Stimulated activated memory B cell treated with anti-CD40 and anti-IgM and Interleukin-4, amounts not matched to agents 10 μg/mL and 1 μg/mL and 100 μg/mL, for 72 hours (primary cell): ENCODE measurements at regions not wholly inside any gene's neighbourhood (a gene's known extent, or its start where the extent isn't known, plus 50 kb on each side); places are given as distances from the start of the nearest gene placed in this dataset.
A peak's percentile ranks its signal among the peaks of the same experiment; 100 is the strongest.

Source experiments
- ATAC-seq: fragments of 150-1000 bp; cut with Tn5 transposase; 2 replicates; pipeline ENCODE4 v1.10.0; 2021
- H3K27ac Mint-ChIP-seq: one replicate; pipeline ENCODE4 v1.8.0; 2022; ENCODE audit warnings: mild to moderate bottlenecking, mixed read lengths
- H3K27me3 Mint-ChIP-seq: one replicate; pipeline ENCODE4 v1.8.0; 2022; ENCODE audit warnings: mixed read lengths
- H3K36me3 Mint-ChIP-seq: one replicate; pipeline ENCODE4 v1.8.0; 2022; ENCODE audit warnings: mixed read lengths
- H3K4me1 Mint-ChIP-seq: one replicate; pipeline ENCODE4 v1.8.0; 2022; ENCODE audit warnings: mixed read lengths
- H3K4me3 Mint-ChIP-seq: one replicate; pipeline ENCODE4 v1.8.0; 2022; ENCODE audit warnings: mild to moderate bottlenecking, moderate library complexity, mixed read lengths
- H3K9me3 Mint-ChIP-seq: one replicate; pipeline ENCODE4 v1.8.0; 2022; ENCODE audit warnings: mixed read lengths

- Mint-ChIP-seq H3K27ac (no peak overlapping the region), H3K9me3 (no peaks in the 10 kb centered on the region), H3K4me1 (no peaks in the 10 kb centered on the region), H3K36me3 (no peaks in the 10 kb centered on the region), H3K4me3 (no peak overlapping the region), H3K27me3 (no peaks in the 10 kb centered on the region)
- ATAC-seq, result no peak
Measured at GRCh38 chr12:46676797-46677520, 148.8 kb downstream of the SLC38A4 start.

GRCh38 chr12:46676396-46676795 is 149.4 kb downstream of the SLC38A4 start:
- Mint-ChIP-seq H3K9me3 (no peaks in the 10 kb centered on the region), H3K4me3 (no peak overlapping the region), H3K4me1 (no peaks in the 10 kb centered on the region), H3K36me3 (no peaks in the 10 kb centered on the region), H3K27me3 (no peaks in the 10 kb centered on the region), H3K27ac (no peak overlapping the region)
- ATAC-seq, result no peak

GRCh38 chr12:46675736-46676135 is 150.1 kb downstream of the SLC38A4 start:
- Mint-ChIP-seq H3K27ac (no peak overlapping the region), H3K27me3 (no peaks in the 10 kb centered on the region), H3K36me3 (no peaks in the 10 kb centered on the region), H3K4me1 (no peaks in the 10 kb centered on the region), H3K4me3 (no peak overlapping the region), H3K9me3 (no peaks in the 10 kb centered on the region)
- ATAC-seq, result no peak

GRCh38 chr12:46674800-46675199 is 151.0 kb downstream of the SLC38A4 start:
- Mint-ChIP-seq H3K27ac (no peak overlapping the region), H3K4me3 (no peak overlapping the region), H3K36me3 (peaks cover 8% of the 10 kb centered on the region), H3K27me3 (no peaks in the 10 kb centered on the region), H3K4me1 (no peaks in the 10 kb centered on the region), H3K9me3 (peaks cover 2% of the 10 kb centered on the region)
- ATAC-seq, result no peak

- no peaks in the 10 kb centered on the region for H3K27me3 Mint-ChIP-seq
- no peak overlapping the region for H3K4me3 Mint-ChIP-seq
- H3K9me3 Mint-ChIP-seq, result peaks cover 2% of the 10 kb centered on the region
- no peaks in the 10 kb centered on the region for H3K4me1 Mint-ChIP-seq
- no peak overlapping the region for H3K27ac Mint-ChIP-seq
- H3K36me3 Mint-ChIP-seq, result peaks cover 15% of the 10 kb centered on the region
- no peak for ATAC-seq
Measured at GRCh38 chr12:46674129-46674528, 151.7 kb downstream of the SLC38A4 start.

DNA sequence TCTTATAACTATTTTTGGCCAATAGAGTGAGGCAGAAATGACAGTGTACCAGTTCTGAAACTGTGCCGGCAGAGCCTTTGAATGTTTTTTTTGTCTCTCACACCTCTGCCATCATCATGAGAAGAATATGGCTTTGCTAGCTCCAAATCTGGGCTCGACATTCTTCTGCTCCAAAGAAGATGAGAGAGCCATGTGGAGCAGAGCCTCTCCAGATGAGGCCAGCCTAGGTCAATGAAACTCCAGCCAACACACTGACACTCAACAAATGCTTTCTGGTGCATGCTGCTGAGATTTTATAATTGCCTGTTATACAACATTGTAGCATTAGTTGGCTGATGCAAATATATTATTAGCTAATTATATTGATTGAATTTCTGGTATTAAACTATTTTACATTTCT is 154.7 kb downstream of the SLC38A4 start:
- H3K9me3 Mint-ChIP-seq, result peaks cover 2% of the 10 kb centered on the region
- no peaks in the 10 kb centered on the region for H3K27me3 Mint-ChIP-seq
- peaks cover 24% of the 10 kb centered on the region for H3K36me3 Mint-ChIP-seq
- ATAC-seq, result no peak
- H3K4me3 Mint-ChIP-seq, result no peak overlapping the region
- no peak overlapping the region for H3K27ac Mint-ChIP-seq
- no peaks in the 10 kb centered on the region for H3K4me1 Mint-ChIP-seq

DNA sequence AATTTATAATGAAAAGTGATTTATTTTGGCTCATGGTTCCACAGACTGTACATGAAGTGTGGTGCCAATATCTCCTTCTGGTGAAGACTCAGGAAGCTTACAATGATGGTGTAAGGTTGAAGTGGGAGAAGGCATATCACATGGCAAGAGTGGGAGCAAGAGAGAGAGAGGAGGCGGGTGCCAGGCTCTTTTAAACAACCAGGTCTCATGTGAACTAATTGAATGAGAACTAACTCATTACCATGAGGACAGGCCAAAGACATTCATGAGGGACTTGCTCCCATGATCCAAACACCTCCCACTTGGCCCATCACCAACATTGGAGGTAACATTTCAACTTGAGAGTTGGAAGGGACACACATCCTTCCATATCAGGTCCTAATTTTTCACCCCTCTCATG is 155.2 kb downstream of the SLC38A4 start:
- Mint-ChIP-seq H3K27ac (no peak overlapping the region), H3K4me3 (no peak overlapping the region), H3K9me3 (peaks cover 2% of the 10 kb centered on the region), H3K4me1 (no peaks in the 10 kb centered on the region), H3K27me3 (no peaks in the 10 kb centered on the region), H3K36me3 (peaks cover 24% of the 10 kb centered on the region)
- ATAC-seq, result no peak

DNA sequence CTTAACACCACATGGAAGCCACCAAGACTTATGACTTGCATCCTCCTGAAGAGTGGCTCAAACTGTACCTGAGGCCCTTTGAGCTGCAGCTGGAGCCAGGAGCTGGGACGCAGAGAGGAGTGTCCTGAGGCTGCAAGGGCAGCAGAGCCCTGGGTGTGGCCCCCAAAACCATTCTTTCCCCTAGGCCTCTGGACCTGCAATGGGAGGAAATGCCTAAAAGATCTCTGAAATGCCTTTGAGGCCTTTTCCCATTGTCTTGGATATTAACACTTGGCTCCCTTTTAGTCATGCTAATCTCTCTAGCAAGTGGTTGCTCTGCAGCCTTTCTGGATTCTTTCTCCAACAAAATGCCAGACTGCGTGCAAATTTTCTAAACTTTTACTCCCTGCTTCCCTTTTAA is 156.1 kb downstream of the SLC38A4 start:
- Mint-ChIP-seq H3K9me3 (peaks cover 2% of the 10 kb centered on the region), H3K36me3 (peaks cover 24% of the 10 kb centered on the region), H3K4me3 (no peak overlapping the region), H3K27ac (no peak overlapping the region), H3K4me1 (peaks cover 4% of the 10 kb centered on the region), H3K27me3 (no peaks in the 10 kb centered on the region)
- ATAC-seq, result no peak

DNA sequence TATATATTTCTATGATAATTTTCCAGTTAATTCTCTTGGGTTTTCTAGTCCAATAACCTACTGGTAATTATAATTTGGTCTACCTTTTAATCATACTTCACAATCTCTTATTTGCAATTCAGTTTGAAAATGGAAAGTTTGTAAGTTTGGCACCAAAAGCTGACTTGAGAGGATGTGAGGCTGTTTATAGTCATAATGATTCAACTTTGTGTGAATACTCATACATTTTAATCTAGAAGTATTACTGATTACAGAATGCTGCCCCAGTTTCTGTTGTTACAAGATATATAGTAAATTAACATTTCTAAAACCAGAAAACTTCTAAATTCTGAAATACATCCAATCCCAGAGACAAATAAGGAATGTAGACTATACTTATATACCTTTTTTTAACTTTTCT is 158.2 kb downstream of the SLC38A4 start:
- ATAC-seq, result no peak
- no peaks in the 10 kb centered on the region for H3K27me3 Mint-ChIP-seq
- no peak overlapping the region for H3K27ac Mint-ChIP-seq
- peaks cover 6% of the 10 kb centered on the region for H3K4me1 Mint-ChIP-seq
- no peak overlapping the region for H3K4me3 Mint-ChIP-seq
- peaks cover 2% of the 10 kb centered on the region for H3K9me3 Mint-ChIP-seq
- H3K36me3 Mint-ChIP-seq, result peaks cover 24% of the 10 kb centered on the region

DNA sequence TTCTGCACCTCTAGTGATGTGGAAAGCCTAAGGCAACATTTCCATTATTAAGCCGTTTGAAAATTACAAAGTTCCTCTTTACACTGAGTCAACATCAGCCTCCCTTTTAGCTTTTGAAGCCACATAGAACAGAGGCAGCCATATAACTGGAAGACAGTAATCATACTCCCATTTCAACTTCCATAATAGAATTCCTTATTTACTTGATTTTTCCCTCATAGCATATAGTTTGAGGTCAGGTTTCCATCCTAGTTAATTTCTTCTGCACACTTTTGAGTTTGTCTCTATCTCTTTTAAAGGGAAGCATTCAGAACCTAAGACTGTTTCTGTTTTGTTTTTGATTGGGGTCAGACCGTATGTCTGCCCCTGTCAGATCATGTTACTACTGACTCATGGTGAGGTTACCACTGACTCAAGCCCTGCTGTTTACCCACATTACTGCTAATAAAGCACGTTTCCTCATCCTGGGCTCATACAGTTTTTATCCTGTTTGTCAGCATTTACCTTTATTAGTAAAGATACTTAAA is 161.0 kb downstream of the SLC38A4 start:
- Mint-ChIP-seq H3K27me3 (no peaks in the 10 kb centered on the region), H3K4me1 (peaks cover 23% of the 10 kb centered on the region), H3K4me3 (no peak overlapping the region), H3K27ac (no peak overlapping the region), H3K36me3 (peaks cover 16% of the 10 kb centered on the region), H3K9me3 (no peaks in the 10 kb centered on the region)
- ATAC-seq, result peak; percentile 62

DNA sequence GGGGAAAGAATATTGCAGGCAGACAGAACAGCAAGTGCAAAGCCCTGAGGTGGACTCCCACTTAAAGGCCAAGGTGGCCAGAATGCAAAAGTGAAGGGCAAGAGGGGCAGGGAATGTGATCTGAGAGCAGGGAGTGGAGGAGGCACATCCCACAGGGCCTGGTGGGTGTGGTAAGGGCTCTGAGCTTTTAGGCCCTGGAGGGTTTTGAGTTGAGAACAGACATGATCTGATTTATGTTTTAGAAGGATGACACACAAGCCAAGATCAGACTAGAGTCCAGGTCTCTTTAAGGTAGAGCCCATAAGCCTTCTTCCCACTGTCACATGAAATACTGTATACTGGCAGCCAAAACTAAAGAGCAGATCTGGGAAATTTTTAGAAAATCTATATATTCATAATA is 162.5 kb downstream of the SLC38A4 start:
- Mint-ChIP-seq H3K4me3 (no peak overlapping the region), H3K9me3 (no peaks in the 10 kb centered on the region), H3K27ac (no peak overlapping the region), H3K36me3 (peaks cover 1% of the 10 kb centered on the region), H3K27me3 (no peaks in the 10 kb centered on the region), H3K4me1 (peaks cover 34% of the 10 kb centered on the region)
- ATAC-seq, result no peak

DNA sequence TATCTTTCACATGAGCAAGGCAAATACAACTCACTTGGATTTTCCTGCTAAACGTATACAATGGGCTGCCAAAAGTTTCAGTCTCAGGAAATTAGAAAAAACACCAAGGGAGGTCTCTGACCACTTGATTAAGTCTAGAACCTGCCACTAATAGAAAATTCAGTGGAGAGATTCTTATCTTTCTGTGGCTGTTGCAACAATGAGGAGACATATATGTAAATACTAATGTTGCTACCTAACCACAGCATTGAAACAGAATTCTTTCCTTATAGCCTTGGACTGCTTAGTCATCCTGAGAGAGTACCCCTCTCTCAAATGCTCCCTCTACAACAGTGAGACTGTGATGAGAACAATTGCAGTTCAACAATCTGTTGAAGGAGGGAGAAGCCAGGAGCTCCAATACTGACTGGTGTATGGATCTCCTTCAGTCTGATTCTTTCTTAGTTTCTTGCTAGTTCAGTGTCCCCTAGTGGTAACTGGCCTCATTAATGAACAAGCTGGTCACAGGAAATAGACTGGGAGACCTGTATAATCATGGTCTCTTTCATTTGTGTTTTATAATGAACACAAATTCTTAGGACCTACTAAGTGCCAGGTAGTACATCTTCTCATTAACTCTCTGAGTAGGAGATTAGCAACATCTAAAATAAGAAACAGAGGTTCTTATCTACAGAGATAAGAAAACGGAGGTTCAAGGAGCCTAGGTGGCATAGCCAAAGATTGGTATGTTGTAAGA is 164.5 kb downstream of the SLC38A4 start:
- H3K36me3 Mint-ChIP-seq, result no peaks in the 10 kb centered on the region
- peak overlapping the region; percentile 48 for H3K27ac Mint-ChIP-seq
- peaks cover 34% of the 10 kb centered on the region for H3K4me1 Mint-ChIP-seq
- ATAC-seq, result peak; percentile 85
- no peaks in the 10 kb centered on the region for H3K27me3 Mint-ChIP-seq
- H3K4me3 Mint-ChIP-seq, result no peak overlapping the region
- H3K9me3 Mint-ChIP-seq, result no peaks in the 10 kb centered on the region

DNA sequence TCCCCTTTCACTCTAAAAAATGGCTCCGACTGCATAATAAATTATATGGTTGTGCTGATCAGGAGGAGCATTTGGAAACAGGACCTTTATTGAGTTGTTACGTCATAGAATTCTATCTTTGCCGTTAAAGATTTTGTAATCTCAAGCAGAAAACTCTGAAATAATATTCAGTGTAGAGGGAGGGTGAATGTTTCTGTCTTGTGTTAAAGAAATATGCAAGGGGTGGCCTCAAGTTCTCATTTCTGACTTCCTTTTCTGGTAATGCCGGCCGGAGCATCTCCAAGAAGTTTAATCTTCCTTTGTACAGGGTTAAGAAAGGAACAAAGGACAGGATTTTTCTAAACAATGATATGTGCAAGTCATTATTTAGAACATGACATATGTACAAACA is 165.1 kb downstream of the SLC38A4 start:
- H3K27ac Mint-ChIP-seq, result peak overlapping the region; percentile 48
- H3K9me3 Mint-ChIP-seq, result no peaks in the 10 kb centered on the region
- no peaks in the 10 kb centered on the region for H3K36me3 Mint-ChIP-seq
- no peak for ATAC-seq
- no peaks in the 10 kb centered on the region for H3K27me3 Mint-ChIP-seq
- H3K4me3 Mint-ChIP-seq, result peak overlapping the region; percentile 14
- H3K4me1 Mint-ChIP-seq, result peaks cover 34% of the 10 kb centered on the region

DNA sequence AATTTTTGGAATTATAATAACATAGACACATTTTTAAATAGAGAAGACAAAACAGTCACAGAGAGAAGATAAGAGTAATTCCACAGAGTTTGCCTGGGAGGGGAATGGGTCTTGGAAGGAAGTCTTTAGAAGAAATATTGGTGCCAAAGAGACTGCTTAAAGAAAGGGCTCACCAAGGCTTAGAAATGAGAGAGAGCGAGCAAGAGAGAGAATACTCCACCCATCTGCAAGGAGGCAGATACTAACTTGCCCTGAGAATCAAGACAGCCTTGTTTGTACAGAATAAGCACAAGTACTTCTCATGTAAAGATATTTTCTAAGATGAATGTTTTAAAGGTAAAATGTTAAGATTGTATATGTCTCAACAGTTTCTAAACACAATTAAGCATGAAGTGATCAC is 165.5 kb downstream of the SLC38A4 start:
- Mint-ChIP-seq H3K9me3 (no peaks in the 10 kb centered on the region), H3K27me3 (no peaks in the 10 kb centered on the region), H3K27ac (peak overlapping the region; percentile 48), H3K36me3 (no peaks in the 10 kb centered on the region), H3K4me3 (no peak overlapping the region), H3K4me1 (peaks cover 34% of the 10 kb centered on the region)
- no peak for ATAC-seq

- Mint-ChIP-seq H3K27me3 (no peaks in the 10 kb centered on the region), H3K4me1 (peaks cover 31% of the 10 kb centered on the region), H3K4me3 (no peak overlapping the region), H3K9me3 (no peaks in the 10 kb centered on the region), H3K27ac (peak overlapping the region; percentile 48), H3K36me3 (no peaks in the 10 kb centered on the region)
- no peak for ATAC-seq
Measured at GRCh38 chr12:46659824-46660223, 166.0 kb downstream of the SLC38A4 start.
